ENCODE measurements at regions not wholly inside any gene's neighbourhood (a gene's known extent, or its start where the extent isn't known, plus 50 kb on each side); places are given as distances from the start of the nearest gene placed in this dataset.

GRCh38 chr10:107341281-107341680 is 176.8 kb upstream of the SORCS1 start:
- H3K27me3 ChIP-seq: no peaks in the 10 kb centered on the region
- no peaks in the 10 kb centered on the region for H3K36me3 ChIP-seq
- DNase-seq: no peak
- no peaks in the 10 kb centered on the region for H3K4me1 ChIP-seq
- no peaks in the 10 kb centered on the region; the same call in 1 of the 2 replicates for H3K9me3 ChIP-seq
- TF ChIP-seq CTCF (IDR thresholded peaks at IDR 0.05; ENCODE audit: low read depth, low read length): no peak
- H3K4me3 ChIP-seq (ENCODE audit: low read depth, low read length): no peak overlapping the region

GRCh38 chr10:107340326-107340725 is 175.8 kb upstream of the SORCS1 start:
- Histone ChIP-seq H3K4me1 (no peaks in the 10 kb centered on the region), H3K4me3 (ENCODE audit: low read depth, low read length) (no peak overlapping the region), H3K27me3 (no peaks in the 10 kb centered on the region), H3K36me3 (no peaks in the 10 kb centered on the region), H3K9me3 (no peaks in the 10 kb centered on the region; the same call in 1 of the 2 replicates)
- no peak for TF ChIP-seq CTCF (IDR thresholded peaks at IDR 0.05; ENCODE audit: low read depth, low read length)
- DNase-seq: no peak

- Histone ChIP-seq H3K9me3 (no peaks in the 10 kb centered on the region), H3K4me1 (no peaks in the 10 kb centered on the region), H3K36me3 (no peaks in the 10 kb centered on the region), H3K27me3 (no peaks in the 10 kb centered on the region), H3K4me3 (ENCODE audit: low read depth, low read length) (no peak overlapping the region)
- no peak for DNase-seq
- no peak for TF ChIP-seq CTCF (IDR thresholded peaks at IDR 0.05; ENCODE audit: low read depth, low read length)
Observed at GRCh38 chr10:107336061-107336460, 171.6 kb upstream of the SORCS1 start.

GRCh38 chr10:107317592-107317991 is 153.1 kb upstream of the SORCS1 start:
- Histone ChIP-seq H3K9me3 (no peaks in the 10 kb centered on the region), H3K4me3 (ENCODE audit: low read depth, low read length) (no peak overlapping the region), H3K4me1 (no peaks in the 10 kb centered on the region), H3K36me3 (no peaks in the 10 kb centered on the region), H3K27me3 (no peaks in the 10 kb centered on the region)
- DNase-seq: no peak
- TF ChIP-seq CTCF (IDR thresholded peaks at IDR 0.05; ENCODE audit: low read depth, low read length): no peak

- no peak for DNase-seq
- TF ChIP-seq CTCF (IDR thresholded peaks at IDR 0.05; ENCODE audit: low read depth, low read length): no peak
- Histone ChIP-seq H3K4me1 (no peaks in the 10 kb centered on the region), H3K9me3 (no peaks in the 10 kb centered on the region), H3K36me3 (no peaks in the 10 kb centered on the region), H3K4me3 (ENCODE audit: low read depth, low read length) (no peak overlapping the region), H3K27me3 (no peaks in the 10 kb centered on the region)
Observed at GRCh38 chr10:107303203-107303602, 138.7 kb upstream of the SORCS1 start.

GRCh38 chr10:107299606-107300005 is 135.1 kb upstream of the SORCS1 start:
- Histone ChIP-seq H3K27me3 (no peaks in the 10 kb centered on the region), H3K36me3 (no peaks in the 10 kb centered on the region), H3K4me3 (ENCODE audit: low read depth, low read length) (no peak overlapping the region), H3K9me3 (no peaks in the 10 kb centered on the region), H3K4me1 (no peaks in the 10 kb centered on the region)
- no peak for TF ChIP-seq CTCF (IDR thresholded peaks at IDR 0.05; ENCODE audit: low read depth, low read length)
- no peak for DNase-seq
